Naive thymus-derived CD4-positive, alpha-beta T cell (primary cell): ENCODE measurements at regions not wholly inside any gene's neighbourhood (a gene's known extent, or its start where the extent isn't known, plus 50 kb on each side); places are given as distances from the start of the nearest gene placed in this dataset.

ENCODE experiments used
- ATAC-seq: fragments of 150-1000 bp; cut with Tn5 transposase; 2 replicates; pipeline ENCODE4 v1.10.0; 2021; ENCODE audit warnings: mild to moderate bottlenecking, moderate library complexity
- CTCF ChIA-PET: fragments of 350-600 bp; sonication (Branson Sonifier 250); formaldehyde crosslinking; loops from one replicate; lab custom pipeline; 2021; ENCODE audit warnings: antibody characterized with exemption; lab: Charles Lee
- POLR2A ChIA-PET: fragments of 350-600 bp; sonication (Branson Sonifier 250); formaldehyde crosslinking; loops from one replicate; lab custom pipeline; 2021; ENCODE audit warnings: antibody characterized with exemption, inconsistent platforms; lab: Charles Lee
- DNase-seq, 9 donors: peaks; one replicate each; pipeline versions ENCODE4 v3.0.0 to v3.0.0-alpha.2; 2020 to 2022; ENCODE audit warnings: mixed read lengths in 1 of 9
- H3K27ac ChIP-seq: one replicate; pipeline ENCODE4 v1.7.0; 2013; ENCODE audit warnings: mild to moderate bottlenecking, low read depth, low read length, moderate library complexity
- H3K27me3 ChIP-seq, 2 donors: one replicate each; pipeline ENCODE4 v1.7.0; 2013; ENCODE audit warnings: low read length in 2 of 2, mild to moderate bottlenecking in 2 of 2, moderate library complexity in 2 of 2; ENCODE audit not compliant: control insufficient read depth in 2 of 2, insufficient read depth in 2 of 2
- H3K36me3 ChIP-seq, 3 experiments: 1 replicate in 2 of 3; 2 replicates in 1 of 3; pipeline ENCODE4 v1.7.0; 2013; ENCODE audit warnings: low read length in 3 of 3, mild to moderate bottlenecking in 3 of 3, moderate library complexity in 1 of 3; ENCODE audit not compliant: insufficient read depth in 3 of 3, control insufficient read depth in 2 of 3
- H3K4me1 ChIP-seq, 2 donors: one replicate each; pipeline ENCODE4 v1.7.0; 2013; ENCODE audit warnings: low read length in 2 of 2, mild to moderate bottlenecking in 2 of 2, moderate library complexity in 1 of 2; ENCODE audit not compliant: control insufficient read depth in 2 of 2, insufficient read depth in 2 of 2
- H3K4me3 ChIP-seq: 2 replicates; pipeline ENCODE4 v1.7.0; 2013; ENCODE audit warnings: mild to moderate bottlenecking, low read length
- H3K9me3 ChIP-seq, 3 experiments: 1 replicate in 2 of 3; 2 replicates in 1 of 3; pipeline ENCODE4 v1.7.0; 2013; ENCODE audit warnings: low read length in 3 of 3; ENCODE audit not compliant: control insufficient read depth in 2 of 3
- H3K27ac Mint-ChIP-seq, 9 donors: one replicate each; pipeline ENCODE4 v1.8.0; 2020 to 2022; ENCODE audit warnings: mixed read lengths in 9 of 9, mild to moderate bottlenecking in 8 of 9, moderate library complexity in 5 of 9, inconsistent platforms in 2 of 9
- H3K27me3 Mint-ChIP-seq, 5 donors: one replicate each; pipeline ENCODE4 v1.8.0; 2021 to 2022; ENCODE audit warnings: mixed read lengths in 5 of 5, mild to moderate bottlenecking in 1 of 5
- H3K36me3 Mint-ChIP-seq, 5 donors: one replicate each; pipeline ENCODE4 v1.8.0; 2020 to 2022; ENCODE audit warnings: mixed read lengths in 5 of 5, mild to moderate bottlenecking in 3 of 5, inconsistent platforms in 1 of 5
- H3K4me1 Mint-ChIP-seq, 7 donors: one replicate each; pipeline ENCODE4 v1.8.0; 2020 to 2022; ENCODE audit warnings: mixed read lengths in 7 of 7, mild to moderate bottlenecking in 3 of 7, inconsistent platforms in 1 of 7
- H3K4me3 Mint-ChIP-seq, 10 donors: one replicate each; pipeline ENCODE4 v1.8.0; 2020 to 2022; ENCODE audit warnings: mild to moderate bottlenecking in 10 of 10, mixed read lengths in 10 of 10, moderate library complexity in 6 of 10, inconsistent platforms in 2 of 10
- H3K9me3 Mint-ChIP-seq, 11 donors: one replicate each; pipeline ENCODE4 v1.8.0; 2020 to 2022; ENCODE audit warnings: mixed read lengths in 11 of 11, mild to moderate bottlenecking in 4 of 11, inconsistent platforms in 1 of 11, moderate library complexity in 1 of 11
- intact Hi-C, 2 donors: fragments of 100-400 bp; cut with micrococcal nuclease; formaldehyde crosslinking; loops; one replicate each; pipeline ENCODE4 v1.15.1; 2023

DNA sequence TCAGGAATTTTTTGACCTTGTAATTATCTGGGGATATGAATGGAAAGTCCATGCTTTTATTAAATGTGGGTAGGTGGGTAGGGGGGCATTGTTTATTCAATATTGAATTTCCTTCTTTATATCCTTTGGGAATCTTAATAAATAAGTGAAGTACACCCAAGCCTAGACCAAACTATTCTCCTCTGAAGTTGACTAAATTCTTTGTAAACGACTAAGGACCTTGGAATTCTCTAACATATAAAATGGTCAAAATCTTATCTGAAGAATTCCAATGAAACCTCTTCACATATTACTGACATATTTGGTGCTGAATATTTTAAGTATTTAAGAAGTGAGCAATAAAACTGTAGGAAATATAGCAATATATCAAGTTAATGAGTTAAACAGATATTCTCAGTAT is 1432.1 kb upstream of the GBE1 start:
- no peak overlapping the region for H3K27ac Mint-ChIP-seq
- H3K4me1 ChIP-seq: no peaks in the 10 kb centered on the region
- no peaks in the 10 kb centered on the region for H3K9me3 ChIP-seq
- no peak overlapping the region for H3K27ac ChIP-seq
- H3K4me3 Mint-ChIP-seq: no peak overlapping the region
- intact Hi-C loops: no loop called here
- no peak for DNase-seq
- no peaks in the 10 kb centered on the region for H3K27me3 ChIP-seq
- no peak for ATAC-seq
- no peaks in the 10 kb centered on the region for H3K36me3 ChIP-seq
- ChIA-PET POLR2A (no interaction called here), CTCF (no interaction called here)
- H3K4me1 Mint-ChIP-seq: no peaks in the 10 kb centered on the region
- no peak overlapping the region for H3K4me3 ChIP-seq
- H3K27me3 Mint-ChIP-seq: no peaks in the 10 kb centered on the region
- H3K9me3 Mint-ChIP-seq: peaks cover 0 to 33% (median 7%) of the 10 kb centered on the region in 11 donors
- H3K36me3 Mint-ChIP-seq: no peaks in the 10 kb centered on the region

DNA sequence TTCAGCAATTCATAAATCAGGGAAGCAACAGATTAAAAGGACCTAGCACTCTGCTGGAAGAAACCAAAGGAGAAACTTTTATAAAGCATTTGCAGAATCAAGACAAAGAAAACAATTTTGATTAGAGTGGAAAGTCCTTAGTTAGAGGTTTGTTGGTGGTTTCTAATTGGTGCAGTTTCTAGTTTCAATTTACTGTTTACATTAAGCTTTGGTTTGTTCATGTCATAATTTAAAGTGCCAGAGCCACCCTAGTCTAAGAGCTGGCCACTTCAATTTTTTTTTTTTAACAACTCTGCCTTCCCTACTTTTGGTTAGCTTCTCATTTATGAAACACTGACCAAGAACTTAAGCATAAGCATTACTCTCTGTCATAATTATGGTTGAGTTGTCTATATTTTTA is 1428.2 kb upstream of the GBE1 start:
- no peak for ATAC-seq
- Histone ChIP-seq H3K36me3 (no peaks in the 10 kb centered on the region), H3K27me3 (no peaks in the 10 kb centered on the region), H3K4me1 (no peaks in the 10 kb centered on the region), H3K27ac (no peak overlapping the region), H3K4me3 (no peak overlapping the region), H3K9me3 (no peaks in the 10 kb centered on the region)
- ChIA-PET POLR2A (interaction anchor here (0.7 kb wide), 1 partner anchor 500 kb away, joined by 6 read pairs; no protein-coding TSS in a partner anchor), CTCF (no interaction called here)
- no peak overlapping the region for H3K27ac Mint-ChIP-seq
- no peaks in the 10 kb centered on the region for H3K27me3 Mint-ChIP-seq
- H3K9me3 Mint-ChIP-seq: peaks cover 0 to 23% (median 14%) of the 10 kb centered on the region in 11 donors
- no peak for DNase-seq
- H3K36me3 Mint-ChIP-seq: no peaks in the 10 kb centered on the region
- no peak overlapping the region for H3K4me3 Mint-ChIP-seq
- intact Hi-C loops: no loop called here
- H3K4me1 Mint-ChIP-seq: no peaks in the 10 kb centered on the region

DNA sequence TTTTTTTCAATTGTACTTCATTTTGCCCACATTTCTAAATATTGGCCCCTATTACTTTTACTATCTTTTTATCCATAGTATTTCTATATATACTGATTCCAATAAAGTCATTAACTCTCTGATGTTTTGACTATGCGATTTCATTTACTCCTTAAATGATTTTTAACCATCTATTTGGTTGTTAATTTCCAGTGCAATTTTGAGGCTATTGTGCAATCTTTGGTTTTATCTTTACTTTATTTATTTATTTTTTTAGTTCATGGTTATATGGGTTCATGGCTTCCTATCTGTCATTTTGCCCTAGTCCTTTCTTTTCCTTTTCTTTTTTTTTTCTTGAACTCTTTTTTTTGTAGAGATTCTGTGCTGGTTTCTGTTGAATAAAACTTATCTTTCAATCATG is 1408.0 kb upstream of the GBE1 start:
- no peak overlapping the region for H3K4me3 Mint-ChIP-seq
- ChIA-PET POLR2A (no interaction called here), CTCF (no interaction called here)
- Histone ChIP-seq H3K36me3 (no peaks in the 10 kb centered on the region), H3K4me3 (no peak overlapping the region), H3K27ac (no peak overlapping the region), H3K27me3 (no peaks in the 10 kb centered on the region), H3K9me3 (no peaks in the 10 kb centered on the region), H3K4me1 (no peaks in the 10 kb centered on the region)
- no peak overlapping the region for H3K27ac Mint-ChIP-seq
- ATAC-seq (no peak), DNase-seq (no peak)
- peaks cover 0 to 23% (median 2%) of the 10 kb centered on the region in 11 donors for H3K9me3 Mint-ChIP-seq
- intact Hi-C loops: no loop called here
- H3K27me3 Mint-ChIP-seq: no peaks in the 10 kb centered on the region
- H3K36me3 Mint-ChIP-seq: no peaks in the 10 kb centered on the region
- no peaks in the 10 kb centered on the region for H3K4me1 Mint-ChIP-seq

DNA sequence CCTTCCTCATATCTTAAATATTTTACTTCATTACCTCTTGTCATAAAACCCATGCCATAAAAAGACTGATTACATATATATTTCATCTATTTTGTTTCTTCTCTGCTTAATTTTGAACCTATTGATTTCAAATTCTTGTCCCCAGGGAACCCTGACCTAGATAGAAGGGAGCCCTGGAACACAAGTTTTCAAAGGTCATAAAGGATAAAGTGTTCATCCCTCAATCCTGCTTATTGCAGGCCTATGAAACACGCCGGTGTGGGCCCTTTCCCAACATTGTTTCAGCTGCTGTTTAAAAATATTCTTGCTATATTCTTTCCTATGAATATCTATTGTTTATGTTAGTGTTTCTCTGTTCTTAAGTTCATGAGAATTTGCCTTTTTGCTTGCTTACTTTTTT is 1389.5 kb upstream of the GBE1 start:
- DNase-seq (no peak), ATAC-seq (no peak)
- no peaks in the 10 kb centered on the region for H3K4me1 Mint-ChIP-seq
- H3K27ac Mint-ChIP-seq: no peak overlapping the region
- Histone ChIP-seq H3K4me1 (no peaks in the 10 kb centered on the region), H3K9me3 (peaks cover 0 to 3% (median 0%) of the 10 kb centered on the region in 3 experiments), H3K4me3 (no peak overlapping the region), H3K27ac (no peak overlapping the region), H3K36me3 (no peaks in the 10 kb centered on the region), H3K27me3 (no peaks in the 10 kb centered on the region)
- CTCF ChIA-PET: no interaction called here
- no peaks in the 10 kb centered on the region for H3K36me3 Mint-ChIP-seq
- intact Hi-C loops: no loop called here
- H3K27me3 Mint-ChIP-seq: no peaks in the 10 kb centered on the region
- POLR2A ChIA-PET: no interaction called here
- peaks cover 0 to 24% (median 8%) of the 10 kb centered on the region in 11 donors for H3K9me3 Mint-ChIP-seq
- H3K4me3 Mint-ChIP-seq: no peak overlapping the region

DNA sequence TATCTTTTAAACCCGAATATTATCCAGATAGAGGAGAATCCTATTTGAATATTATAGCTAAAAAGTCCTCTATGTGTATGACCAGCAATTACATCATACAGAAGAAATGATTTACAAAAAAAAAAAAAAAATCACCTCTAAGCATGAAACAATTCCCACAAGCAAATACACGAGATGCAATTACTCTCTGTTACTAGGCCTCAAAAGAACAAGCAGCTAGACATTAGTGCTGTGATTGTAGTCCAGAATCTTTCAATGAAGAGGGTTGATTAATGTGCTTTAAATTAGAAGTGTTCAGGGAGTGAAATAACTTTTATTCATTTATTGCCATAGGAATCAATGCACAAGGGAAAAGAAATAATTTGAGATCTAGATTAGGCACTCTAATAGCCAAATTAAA is 1379.5 kb upstream of the GBE1 start:
- POLR2A ChIA-PET: no interaction called here

DNA sequence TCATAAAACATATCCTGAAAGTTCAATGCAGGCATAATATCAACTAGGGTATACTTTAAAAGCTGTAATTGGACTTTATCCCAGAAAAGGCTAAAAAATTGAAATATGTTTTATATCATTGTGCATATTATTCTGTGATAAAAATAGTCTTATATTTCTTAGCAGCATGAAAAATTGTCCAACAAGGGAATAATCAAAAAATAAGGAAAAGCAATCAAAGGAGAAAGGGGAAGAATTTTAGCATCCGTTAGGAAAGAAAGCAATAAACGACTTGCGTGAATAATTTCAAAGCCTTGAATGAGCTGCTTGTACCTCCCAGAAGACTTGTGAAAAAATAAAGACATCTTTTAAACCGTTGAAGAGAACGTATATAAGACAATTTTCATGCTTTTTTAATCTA is 1369.8 kb upstream of the GBE1 start:
- no peaks in the 10 kb centered on the region for H3K4me1 ChIP-seq
- CTCF ChIA-PET: no interaction called here
- H3K4me1 Mint-ChIP-seq: no peaks in the 10 kb centered on the region
- no peaks in the 10 kb centered on the region for H3K27me3 Mint-ChIP-seq
- POLR2A ChIA-PET: no interaction called here
- H3K4me3 ChIP-seq: no peak overlapping the region
- no peak overlapping the region for H3K27ac ChIP-seq
- no peak overlapping the region for H3K4me3 Mint-ChIP-seq
- no peak overlapping the region for H3K27ac Mint-ChIP-seq
- peaks cover 0 to 13% (median 0%) of the 10 kb centered on the region in 11 donors for H3K9me3 Mint-ChIP-seq
- no peaks in the 10 kb centered on the region for H3K9me3 ChIP-seq
- no peaks in the 10 kb centered on the region for H3K36me3 ChIP-seq
- DNase-seq (no peak), ATAC-seq (no peak)
- H3K27me3 ChIP-seq: no peaks in the 10 kb centered on the region
- no peaks in the 10 kb centered on the region for H3K36me3 Mint-ChIP-seq
- intact Hi-C loops: no loop called here

More for the DNA sequence above, 1379.5 kb upstream of the GBE1 start:
- CTCF ChIA-PET: no interaction called here
- Mint-ChIP-seq H3K4me3 (no peak overlapping the region), H3K27me3 (no peaks in the 10 kb centered on the region), H3K36me3 (no peaks in the 10 kb centered on the region), H3K4me1 (no peaks in the 10 kb centered on the region), H3K27ac (no peak overlapping the region), H3K9me3 (peaks cover 0 to 28% (median 3%) of the 10 kb centered on the region in 11 donors)
- DNase-seq (no peak), ATAC-seq (no peak)
- H3K9me3 ChIP-seq: no peaks in the 10 kb centered on the region
- H3K36me3 ChIP-seq: no peaks in the 10 kb centered on the region
- H3K27ac ChIP-seq: no peak overlapping the region
- no peaks in the 10 kb centered on the region for H3K4me1 ChIP-seq
- H3K27me3 ChIP-seq: no peaks in the 10 kb centered on the region
- no peak overlapping the region for H3K4me3 ChIP-seq
- intact Hi-C loops: no loop called here

DNA sequence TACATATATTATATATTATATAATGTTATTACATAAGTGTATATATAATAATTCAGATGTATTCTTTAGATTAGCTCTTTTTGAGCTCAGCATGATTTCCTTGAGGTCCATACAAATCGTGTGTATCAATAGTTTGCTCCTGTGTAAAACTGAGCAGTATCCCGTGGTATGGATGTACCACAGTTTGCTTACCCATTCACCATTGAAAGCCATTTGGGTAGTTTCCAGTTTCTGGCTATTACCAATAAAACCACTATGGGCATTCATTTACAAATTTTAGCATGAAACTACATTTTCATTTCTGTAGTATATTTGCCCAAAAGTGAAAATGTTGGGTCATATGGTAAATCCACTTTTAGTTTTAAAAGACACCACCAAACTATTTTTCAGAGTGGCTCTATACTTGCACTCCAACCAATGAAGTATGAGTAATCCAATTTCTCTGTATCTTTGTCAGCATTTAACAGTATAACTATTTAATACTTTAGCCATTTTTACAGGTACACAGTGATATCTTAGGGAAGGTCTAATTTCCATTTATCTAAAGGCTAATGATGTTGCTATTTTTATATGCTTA is 1361.4 kb upstream of the GBE1 start:
- H3K9me3 ChIP-seq: no peaks in the 10 kb centered on the region
- no peak overlapping the region for H3K27ac ChIP-seq
- ChIA-PET POLR2A (no interaction called here), CTCF (no interaction called here)
- H3K4me1 ChIP-seq: no peaks in the 10 kb centered on the region
- H3K27me3 Mint-ChIP-seq: no peaks in the 10 kb centered on the region
- H3K36me3 ChIP-seq: no peaks in the 10 kb centered on the region
- no peaks in the 10 kb centered on the region for H3K4me1 Mint-ChIP-seq
- no peak overlapping the region for H3K4me3 Mint-ChIP-seq
- DNase-seq: no peak
- intact Hi-C loops: no loop called here
- H3K27me3 ChIP-seq: no peaks in the 10 kb centered on the region
- ATAC-seq: no peak
- peaks cover 0 to 11% (median 0%) of the 10 kb centered on the region in 11 donors for H3K9me3 Mint-ChIP-seq
- H3K27ac Mint-ChIP-seq: no peak overlapping the region
- no peaks in the 10 kb centered on the region for H3K36me3 Mint-ChIP-seq
- H3K4me3 ChIP-seq: no peak overlapping the region
